NCI-H2227 treated with DMSO at 0.1 percent for 48 hours (cell line): ENCODE measurements at regions not wholly inside any gene's neighbourhood (a gene's known extent, or its start where the extent isn't known, plus 50 kb on each side); places are given as distances from the start of the nearest gene placed in this dataset.

Experiments
- DNase-seq: peaks from one replicate; lab custom pipeline; 2025; lab: John Stamatoyannopoulos, UW

- DNase-seq: no peak
Observed at GRCh38 chr1:113265196-113265595, 125.1 kb upstream of the MAGI3 start.

- DNase-seq: no peak
Observed at GRCh38 chr1:113266788-113267187, 123.5 kb upstream of the MAGI3 start.

- peak; percentile 61 for DNase-seq
Observed at GRCh38 chr1:113269168-113269963, 120.9 kb upstream of the MAGI3 start.

GRCh38 chr1:113271039-113271438, 119.3 kb upstream of the MAGI3 start:
- DNase-seq: no peak

- DNase-seq: no peak
Observed at GRCh38 chr1:113275083-113275482, 115.2 kb upstream of the MAGI3 start.

- no peak for DNase-seq
Observed at GRCh38 chr1:113275691-113276090, 114.6 kb upstream of the MAGI3 start.

GRCh38 chr1:113276507-113276906, 113.8 kb upstream of the MAGI3 start:
- DNase-seq: no peak

GRCh38 chr1:113278371-113278770, 111.9 kb upstream of the MAGI3 start:
- no peak for DNase-seq

GRCh38 chr1:113278777-113279176, 111.5 kb upstream of the MAGI3 start:
- no peak for DNase-seq

- no peak for DNase-seq
Observed at GRCh38 chr1:113279776-113280391, 110.4 kb upstream of the MAGI3 start.

GRCh38 chr1:113280581-113280980, 109.7 kb upstream of the MAGI3 start:
- no peak for DNase-seq

- no peak for DNase-seq
Observed at GRCh38 chr1:113281550-113281949, 108.8 kb upstream of the MAGI3 start.

GRCh38 chr1:113282008-113282892, 108.1 kb upstream of the MAGI3 start:
- no peak for DNase-seq

- no peak for DNase-seq
Observed at GRCh38 chr1:113282893-113283285, 107.4 kb upstream of the MAGI3 start.

GRCh38 chr1:113283914-113284313, 106.4 kb upstream of the MAGI3 start:
- no peak for DNase-seq

- DNase-seq: no peak
Observed at GRCh38 chr1:113286156-113286555, 104.2 kb upstream of the MAGI3 start.

- DNase-seq: no peak
Observed at GRCh38 chr1:113291777-113292602, 98.3 kb upstream of the MAGI3 start.

GRCh38 chr1:113292603-113293255, 97.6 kb upstream of the MAGI3 start:
- no peak for DNase-seq

- no peak for DNase-seq
Observed at GRCh38 chr1:113293256-113293626, 97.1 kb upstream of the MAGI3 start.

GRCh38 chr1:113297749-113298148, 92.6 kb upstream of the MAGI3 start:
- no peak for DNase-seq

GRCh38 chr1:113298941-113299340, 91.4 kb upstream of the MAGI3 start:
- no peak for DNase-seq
